K562 (cell line): ENCODE measurements at regions not wholly inside any gene's neighbourhood (a gene's known extent, or its start where the extent isn't known, plus 50 kb on each side); places are given as distances from the start of the nearest gene placed in this dataset.

Experiments used
- ATAC-seq: fragments of 200-7000 bp; cut with Tn5 transposase; 3 replicates; pipeline ENCODE4 v1.9.1; 2020; ENCODE audit warnings: moderate library complexity
- BruUV-seq: library from RNA; stranded (reverse); fragments of 400-500 nt; replicated peaks from 2 replicates; lab custom pipeline; 2021; lab: Mats Ljungman, UMichigan
- CTCF ChIA-PET: fragments of 300-600 bp; formaldehyde crosslinking; extraction: SDS; loops from one replicate; lab custom pipeline; 2021; ENCODE audit warnings: low intra/inter-chr PET ratio; lab: Yijun Ruan, JAX
- POLR2A ChIA-PET: fragments of 300-600, 350-650 bp; sonication (Branson Sonifier 250); formaldehyde crosslinking; extraction: SDS; loops from one replicate; lab custom pipeline; 2021; ENCODE audit warnings: antibody characterized with exemption, inconsistent platforms; lab: Yijun Ruan, JAX
- DNase-seq, 4 experiments: peaks; one replicate each; pipeline versions ENCODE4 v3.0.0 to v3.0.0-alpha.2; 2011 to 2018; ENCODE audit warnings: low spot score in 3 of 4, mixed read lengths in 3 of 4; ENCODE audit errors: extremely low read depth in 1 of 4
- FAIRE-seq: peaks from 2 replicates; lab custom pipeline; 2011; peaks lifted over from hg19 to GRCh38; lab: Jason Lieb, UNC
- H2AFZ ChIP-seq: 2 replicates; pipeline ENCODE4 v1.6.0; 2011; ENCODE audit warnings: low read depth, low read length, control low read depth, inconsistent platforms
- H3K27ac ChIP-seq: fragments of 200-600 bp; 3 replicates; pipeline ENCODE4 v1.8.0; 2011; ENCODE audit warnings: low read depth, mild to moderate bottlenecking, control low read depth, inconsistent platforms, low read length, moderate library complexity, mixed read lengths; ENCODE audit errors: extremely low read depth
- H3K27me3 ChIP-seq, 2 experiments: fragments of 300-600 bp in 1 of 2; 2 replicates in 1 of 2; 3 replicates in 1 of 2; pipeline versions ENCODE4 v1.6.0 to v1.8.0; 2011; ENCODE audit warnings: inconsistent platforms in 2 of 2, low read length in 2 of 2, mild to moderate bottlenecking in 1 of 2, mixed read lengths in 1 of 2, moderate library complexity in 1 of 2; ENCODE audit not compliant: control insufficient read depth in 2 of 2, insufficient read depth in 2 of 2
- H3K36me3 ChIP-seq: fragments of 300-600 bp; 3 replicates; pipeline ENCODE4 v1.8.0; 2011; ENCODE audit warnings: mild to moderate bottlenecking, low read length, inconsistent platforms; ENCODE audit not compliant: control insufficient read depth, insufficient read depth
- H3K4me1 ChIP-seq, 2 experiments: fragments of 200-600 bp in 1 of 2; replicated peaks in 1 of 2; 2 replicates in 1 of 2; 3 replicates in 1 of 2; pipeline versions ENCODE4 v1.5.1 to v1.8.0; 2011; ENCODE audit warnings: inconsistent platforms in 2 of 2, low read length in 2 of 2, mild to moderate bottlenecking in 1 of 2, mixed read lengths in 1 of 2, moderate library complexity in 1 of 2; ENCODE audit not compliant: control insufficient read depth in 2 of 2, insufficient read depth in 2 of 2
- H3K4me2 ChIP-seq: 2 replicates; pipeline ENCODE4 v1.6.1; 2011; ENCODE audit warnings: low read length, control low read depth, inconsistent platforms, mixed read lengths; ENCODE audit not compliant: insufficient read depth
- H3K4me3 ChIP-seq: fragments of 200-600 bp; sonication (generic), shearing (Covaris generic); 2 replicates; pipeline ENCODE4 v1.5.1; 2016; ENCODE audit warnings: control low read depth, inconsistent platforms
- H3K79me2 ChIP-seq: fragments of 200-600 bp; 3 replicates; pipeline ENCODE4 v1.8.0; 2011; ENCODE audit warnings: low read length, inconsistent platforms; ENCODE audit not compliant: control insufficient read depth, insufficient read depth
- H3K9ac ChIP-seq, 2 experiments: 2 replicates each; pipeline versions ENCODE4 v1.6.0 to v1.6.1; 2011; ENCODE audit warnings: low read depth in 2 of 2, low read length in 2 of 2, control low read depth in 1 of 2, inconsistent platforms in 1 of 2, mild to moderate bottlenecking in 1 of 2, mixed read lengths in 1 of 2; ENCODE audit not compliant: insufficient read depth in 1 of 2
- H3K9me1 ChIP-seq: one replicate; pipeline ENCODE4 v1.6.0; 2011; ENCODE audit warnings: inconsistent platforms, mild to moderate bottlenecking, low read length, moderate library complexity; ENCODE audit not compliant: control insufficient read depth, insufficient read depth
- H3K9me3 ChIP-seq: replicated peaks from 2 replicates; pipeline ENCODE4 v1.5.1; 2011; ENCODE audit warnings: low read depth, low read length, inconsistent platforms; ENCODE audit not compliant: control insufficient read depth, insufficient read depth
- H4K20me1 ChIP-seq: replicated peaks from 2 replicates; pipeline ENCODE4 v1.6.1; 2011; ENCODE audit warnings: low read length, inconsistent platforms, mixed read lengths; ENCODE audit not compliant: control insufficient read depth, insufficient read depth
- ARHGAP35 ChIP-seq: fragments of 450-650 bp; IDR thresholded peaks from 2 replicates; pipeline ENCODE4 v1.6.1; 2018; ENCODE audit not compliant: partially characterized antibody
- MYBL2 ChIP-seq, 2 experiments: fragments of 450-650 bp in 1 of 2; sonication (generic) in 1 of 2; formaldehyde crosslinking in 1 of 2; IDR thresholded peaks; 2 replicates each; pipeline versions ENCODE4 v1.6.1 to v1.8.1; 2017 to 2022; ENCODE audit warnings: borderline replicate concordance in 1 of 2, inconsistent platforms in 1 of 2, low read depth in 1 of 2, mild to moderate bottlenecking in 1 of 2, missing genetic modification reagents in 1 of 2, moderate library complexity in 1 of 2
- PTBP1 ChIP-seq: fragments of 200-400 bp; formaldehyde crosslinking; IDR thresholded peaks from 2 replicates; pipeline ENCODE4 v1.6.1; 2017; ENCODE audit warnings: low read depth, low read length
- in situ Hi-C: fragments of 300-500 bp; cut with MboI; formaldehyde crosslinking; loops from 4 replicates; pipeline ENCODE4 v1.15.0; 2018; ENCODE audit warnings: inconsistent platforms, mixed read lengths
- intact Hi-C: fragments of 100-400 bp; cut with micrococcal nuclease; formaldehyde crosslinking; loops from 2 replicates; pipeline ENCODE4 v1.14.2; 2022
- TF ChIP-seq, protein P1 (sequence below): sonication (generic); formaldehyde crosslinking; IDR thresholded peaks from 2 replicates; pipeline ENCODE4 v1.8.0; 2022; ENCODE audit warnings: missing genetic modification reagents, mild to moderate bottlenecking, moderate library complexity, borderline replicate concordance
- TF ChIP-seq, protein P2 (sequence below), 2 experiments: fragments of 450-650 bp; formaldehyde crosslinking in 1 of 2; IDR thresholded peaks; 2 replicates each; pipeline versions ENCODE4 v1.4.0 to v1.6.1; 2014 to 2020; ENCODE audit warnings: mild to moderate bottlenecking in 2 of 2, borderline replicate concordance in 1 of 2, low read depth in 1 of 2
- TF ChIP-seq, protein P3 (sequence below): fragments of 450-650 bp; conservative IDR thresholded peaks from 2 replicates; pipeline ENCODE4 v1.6.1; 2016; ENCODE audit warnings: missing genetic modification characterization, low read depth, mild to moderate bottlenecking, control low read depth, missing compliant biosample characterization
- TF ChIP-seq, protein P4 (sequence below): sonication (generic); formaldehyde crosslinking; IDR thresholded peaks from 2 replicates; pipeline ENCODE4 v1.8.1; 2022; ENCODE audit warnings: missing genetic modification reagents

DNA sequence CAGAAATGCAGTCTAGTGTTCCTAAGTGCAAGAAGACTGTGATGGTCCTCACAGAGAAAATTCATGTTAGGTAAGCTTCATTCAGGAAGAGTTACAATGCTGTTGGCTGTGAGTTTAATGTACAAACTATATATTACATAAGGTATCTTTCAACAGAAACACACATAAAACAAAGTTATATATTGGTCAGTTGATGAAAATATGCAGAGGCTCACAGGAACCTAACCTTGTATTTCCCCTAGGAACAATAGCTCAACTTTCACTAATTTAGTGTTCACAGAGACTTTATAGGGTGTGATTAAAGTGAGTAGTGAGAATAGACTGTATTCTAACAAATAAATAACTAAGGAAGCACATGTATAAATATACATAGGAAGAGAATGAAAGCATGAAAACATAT is 676.9 kb upstream of the ADGRL4 start:
- Histone ChIP-seq H3K9me1 (no peaks in the 10 kb centered on the region), H3K4me3 (no peak overlapping the region), H3K79me2 (no peaks in the 10 kb centered on the region), H2AFZ (no peak overlapping the region), H3K36me3 (no peaks in the 10 kb centered on the region), H4K20me1 (no peaks in the 10 kb centered on the region), H3K27ac (no peak overlapping the region), H3K9me3 (no peaks in the 10 kb centered on the region; the same call in 1 of the 2 replicates), H3K27me3 (no peaks in the 10 kb centered on the region), H3K4me1 (no peaks in the 10 kb centered on the region), H3K9ac (no peak overlapping the region), H3K4me2 (no peak overlapping the region)
- no peak for ATAC-seq
- ChIA-PET POLR2A (no interaction called here), CTCF (no interaction called here)
- intact Hi-C loops (no loop called here), in situ Hi-C loops (no loop called here)
- no TSS peak for BruUV-seq
- no peak for DNase-seq
- FAIRE-seq = no peak
- TF ChIP-seq ARHGAP35 (no peak), PTBP1 (no peak), MYBL2 (IDR thresholded peaks at IDR 0.05; ENCODE audit: low read depth) (no peak), MYBL2 (CRISPR knock-in tag; IDR thresholded peaks at IDR 0.05; ENCODE audit: borderline replicate concordance) (no peak)
- TF ChIP-seq, protein P1, sequence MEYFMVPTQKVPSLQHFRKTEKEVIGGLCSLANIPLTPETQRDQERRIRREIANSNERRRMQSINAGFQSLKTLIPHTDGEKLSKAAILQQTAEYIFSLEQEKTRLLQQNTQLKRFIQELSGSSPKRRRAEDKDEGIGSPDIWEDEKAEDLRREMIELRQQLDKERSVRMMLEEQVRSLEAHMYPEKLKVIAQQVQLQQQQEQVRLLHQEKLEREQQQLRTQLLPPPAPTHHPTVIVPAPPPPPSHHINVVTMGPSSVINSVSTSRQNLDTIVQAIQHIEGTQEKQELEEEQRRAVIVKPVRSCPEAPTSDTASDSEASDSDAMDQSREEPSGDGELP (CRISPR knock-in tag) = no peak
- TF ChIP-seq, protein P2, sequence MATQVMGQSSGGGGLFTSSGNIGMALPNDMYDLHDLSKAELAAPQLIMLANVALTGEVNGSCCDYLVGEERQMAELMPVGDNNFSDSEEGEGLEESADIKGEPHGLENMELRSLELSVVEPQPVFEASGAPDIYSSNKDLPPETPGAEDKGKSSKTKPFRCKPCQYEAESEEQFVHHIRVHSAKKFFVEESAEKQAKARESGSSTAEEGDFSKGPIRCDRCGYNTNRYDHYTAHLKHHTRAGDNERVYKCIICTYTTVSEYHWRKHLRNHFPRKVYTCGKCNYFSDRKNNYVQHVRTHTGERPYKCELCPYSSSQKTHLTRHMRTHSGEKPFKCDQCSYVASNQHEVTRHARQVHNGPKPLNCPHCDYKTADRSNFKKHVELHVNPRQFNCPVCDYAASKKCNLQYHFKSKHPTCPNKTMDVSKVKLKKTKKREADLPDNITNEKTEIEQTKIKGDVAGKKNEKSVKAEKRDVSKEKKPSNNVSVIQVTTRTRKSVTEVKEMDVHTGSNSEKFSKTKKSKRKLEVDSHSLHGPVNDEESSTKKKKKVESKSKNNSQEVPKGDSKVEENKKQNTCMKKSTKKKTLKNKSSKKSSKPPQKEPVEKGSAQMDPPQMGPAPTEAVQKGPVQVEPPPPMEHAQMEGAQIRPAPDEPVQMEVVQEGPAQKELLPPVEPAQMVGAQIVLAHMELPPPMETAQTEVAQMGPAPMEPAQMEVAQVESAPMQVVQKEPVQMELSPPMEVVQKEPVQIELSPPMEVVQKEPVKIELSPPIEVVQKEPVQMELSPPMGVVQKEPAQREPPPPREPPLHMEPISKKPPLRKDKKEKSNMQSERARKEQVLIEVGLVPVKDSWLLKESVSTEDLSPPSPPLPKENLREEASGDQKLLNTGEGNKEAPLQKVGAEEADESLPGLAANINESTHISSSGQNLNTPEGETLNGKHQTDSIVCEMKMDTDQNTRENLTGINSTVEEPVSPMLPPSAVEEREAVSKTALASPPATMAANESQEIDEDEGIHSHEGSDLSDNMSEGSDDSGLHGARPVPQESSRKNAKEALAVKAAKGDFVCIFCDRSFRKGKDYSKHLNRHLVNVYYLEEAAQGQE (IDR thresholded peaks at IDR 0.05; ENCODE audit: borderline replicate concordance) = no peak
- TF ChIP-seq, protein P2 (CRISPR knock-in tag; IDR thresholded peaks at IDR 0.05; ENCODE audit: low read depth) = no peak
- TF ChIP-seq, protein P3, sequence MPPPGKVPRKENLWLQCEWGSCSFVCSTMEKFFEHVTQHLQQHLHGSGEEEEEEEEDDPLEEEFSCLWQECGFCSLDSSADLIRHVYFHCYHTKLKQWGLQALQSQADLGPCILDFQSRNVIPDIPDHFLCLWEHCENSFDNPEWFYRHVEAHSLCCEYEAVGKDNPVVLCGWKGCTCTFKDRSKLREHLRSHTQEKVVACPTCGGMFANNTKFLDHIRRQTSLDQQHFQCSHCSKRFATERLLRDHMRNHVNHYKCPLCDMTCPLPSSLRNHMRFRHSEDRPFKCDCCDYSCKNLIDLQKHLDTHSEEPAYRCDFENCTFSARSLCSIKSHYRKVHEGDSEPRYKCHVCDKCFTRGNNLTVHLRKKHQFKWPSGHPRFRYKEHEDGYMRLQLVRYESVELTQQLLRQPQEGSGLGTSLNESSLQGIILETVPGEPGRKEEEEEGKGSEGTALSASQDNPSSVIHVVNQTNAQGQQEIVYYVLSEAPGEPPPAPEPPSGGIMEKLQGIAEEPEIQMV (tag) = no peak
- TF ChIP-seq, protein P4, sequence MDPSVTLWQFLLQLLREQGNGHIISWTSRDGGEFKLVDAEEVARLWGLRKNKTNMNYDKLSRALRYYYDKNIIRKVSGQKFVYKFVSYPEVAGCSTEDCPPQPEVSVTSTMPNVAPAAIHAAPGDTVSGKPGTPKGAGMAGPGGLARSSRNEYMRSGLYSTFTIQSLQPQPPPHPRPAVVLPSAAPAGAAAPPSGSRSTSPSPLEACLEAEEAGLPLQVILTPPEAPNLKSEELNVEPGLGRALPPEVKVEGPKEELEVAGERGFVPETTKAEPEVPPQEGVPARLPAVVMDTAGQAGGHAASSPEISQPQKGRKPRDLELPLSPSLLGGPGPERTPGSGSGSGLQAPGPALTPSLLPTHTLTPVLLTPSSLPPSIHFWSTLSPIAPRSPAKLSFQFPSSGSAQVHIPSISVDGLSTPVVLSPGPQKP (CRISPR knock-in tag) = no peak
